ENCODE measurements at regions not wholly inside any gene's neighbourhood (a gene's known extent, or its start where the extent isn't known, plus 50 kb on each side); places are given as distances from the start of the nearest gene placed in this dataset.

DNA sequence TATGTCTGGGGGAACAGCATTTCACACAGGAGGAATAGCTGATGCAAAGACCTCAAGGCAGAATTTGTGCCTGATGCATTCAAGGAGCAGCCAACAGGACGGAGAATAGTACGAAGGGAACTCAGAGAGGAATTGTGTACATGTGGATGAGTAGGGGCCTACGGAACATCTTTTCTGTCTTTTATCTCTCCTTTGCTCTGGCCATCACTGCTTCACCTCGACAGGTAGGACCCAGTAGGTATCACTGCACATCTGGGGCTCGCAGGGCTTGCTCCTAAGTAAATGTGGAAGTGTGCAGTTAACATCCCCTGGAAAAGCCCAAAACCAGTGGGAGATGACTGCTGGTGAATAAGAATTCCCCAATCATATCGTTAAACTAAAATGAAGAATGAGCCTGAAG, 56.4 kb upstream of the POU1F1 start:
- Histone ChIP-seq H3K9me3 (ENCODE audit: control insufficient read depth, insufficient read depth, low read depth, low read length) (no peaks in the 10 kb centered on the region), H3K4me3 (ENCODE audit: low read depth, low read length) (no peak overlapping the region), H3K27ac (ENCODE audit: extremely low read depth, low read depth, low read length) (no peak overlapping the region), H3K36me3 (ENCODE audit: control insufficient read depth in 2 of 2, insufficient read depth in 1 of 2, low read length in 2 of 2) (no peaks in the 10 kb centered on the region), H3K4me1 (ENCODE audit: control insufficient read depth, insufficient read depth, low read length) (no peaks in the 10 kb centered on the region)
- ChIA-PET CTCF (interaction anchor here (0.5 to 0.6 kb wide), 2 partner anchors 17 to 18 kb away, joined by 3 to 5 read pairs; no protein-coding TSS in a partner anchor), POLR2A (no interaction called here)
- no peak for TF ChIP-seq ZNF660 (tag by site-specific recombination; IDR thresholded peaks at IDR 0.05)
- no peak for TF ChIP-seq ZNF600 (tag by site-specific recombination; IDR thresholded peaks at IDR 0.05)
- TF ChIP-seq, protein P1, sequence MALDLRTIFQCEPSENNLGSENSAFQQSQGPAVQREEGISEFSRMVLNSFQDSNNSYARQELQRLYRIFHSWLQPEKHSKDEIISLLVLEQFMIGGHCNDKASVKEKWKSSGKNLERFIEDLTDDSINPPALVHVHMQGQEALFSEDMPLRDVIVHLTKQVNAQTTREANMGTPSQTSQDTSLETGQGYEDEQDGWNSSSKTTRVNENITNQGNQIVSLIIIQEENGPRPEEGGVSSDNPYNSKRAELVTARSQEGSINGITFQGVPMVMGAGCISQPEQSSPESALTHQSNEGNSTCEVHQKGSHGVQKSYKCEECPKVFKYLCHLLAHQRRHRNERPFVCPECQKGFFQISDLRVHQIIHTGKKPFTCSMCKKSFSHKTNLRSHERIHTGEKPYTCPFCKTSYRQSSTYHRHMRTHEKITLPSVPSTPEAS (tag by site-specific recombination; IDR thresholded peaks at IDR 0.05): no peak
- no peak for TF ChIP-seq WT1 (tag by site-specific recombination; IDR thresholded peaks at IDR 0.05)
- TF ChIP-seq ZNF169 (tag by site-specific recombination; IDR thresholded peaks at IDR 0.05): no peak

DNA sequence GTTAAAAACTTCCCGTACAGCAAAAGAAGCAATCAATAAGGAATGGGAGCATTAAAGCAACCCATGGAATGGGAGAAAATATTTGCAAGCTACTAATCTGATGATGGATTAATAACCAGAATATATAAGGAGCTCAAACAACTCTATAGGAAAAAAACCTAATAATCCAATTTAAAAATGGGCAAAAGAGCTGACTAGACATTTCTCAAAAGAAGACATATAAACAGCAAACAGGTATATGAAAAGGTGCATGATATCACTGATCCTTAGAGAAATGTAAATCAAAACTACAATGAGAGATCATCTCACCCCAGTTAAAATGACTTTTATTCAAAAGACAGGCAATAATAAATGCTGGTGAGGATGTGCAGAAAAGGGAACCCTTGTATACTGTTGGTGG, 52.7 kb upstream of the POU1F1 start:
- POLR2A ChIA-PET: no interaction called here
- no peak for TF ChIP-seq ZFP41 (tag by site-specific recombination; IDR thresholded peaks at IDR 0.05; ENCODE audit: borderline replicate concordance)
- TF ChIP-seq, protein P2, sequence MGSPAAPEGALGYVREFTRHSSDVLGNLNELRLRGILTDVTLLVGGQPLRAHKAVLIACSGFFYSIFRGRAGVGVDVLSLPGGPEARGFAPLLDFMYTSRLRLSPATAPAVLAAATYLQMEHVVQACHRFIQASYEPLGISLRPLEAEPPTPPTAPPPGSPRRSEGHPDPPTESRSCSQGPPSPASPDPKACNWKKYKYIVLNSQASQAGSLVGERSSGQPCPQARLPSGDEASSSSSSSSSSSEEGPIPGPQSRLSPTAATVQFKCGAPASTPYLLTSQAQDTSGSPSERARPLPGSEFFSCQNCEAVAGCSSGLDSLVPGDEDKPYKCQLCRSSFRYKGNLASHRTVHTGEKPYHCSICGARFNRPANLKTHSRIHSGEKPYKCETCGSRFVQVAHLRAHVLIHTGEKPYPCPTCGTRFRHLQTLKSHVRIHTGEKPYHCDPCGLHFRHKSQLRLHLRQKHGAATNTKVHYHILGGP (tag by site-specific recombination; IDR thresholded peaks at IDR 0.05): no peak
- no peak for TF ChIP-seq ZIC2 (tag by site-specific recombination; IDR thresholded peaks at IDR 0.05)
- TF ChIP-seq ZSCAN30 (tag by site-specific recombination; IDR thresholded peaks at IDR 0.05): no peak
- TF ChIP-seq ZNF658 (tag by site-specific recombination; IDR thresholded peaks at IDR 0.05): no peak
- TF ChIP-seq ZNF776 (tag by site-specific recombination; IDR thresholded peaks at IDR 0.05; ENCODE audit: borderline replicate concordance): no peak
- no peak for TF ChIP-seq ZNF660 (tag by site-specific recombination; IDR thresholded peaks at IDR 0.05)
- TF ChIP-seq ZNF404 (tag by site-specific recombination; IDR thresholded peaks at IDR 0.05): no peak
- no peak for TF ChIP-seq KLF7 (tag by site-specific recombination; IDR thresholded peaks at IDR 0.05; ENCODE audit: borderline replicate concordance)
- TF ChIP-seq ZNF621 (tag by site-specific recombination; IDR thresholded peaks at IDR 0.05): no peak
- TF ChIP-seq, protein P3, sequence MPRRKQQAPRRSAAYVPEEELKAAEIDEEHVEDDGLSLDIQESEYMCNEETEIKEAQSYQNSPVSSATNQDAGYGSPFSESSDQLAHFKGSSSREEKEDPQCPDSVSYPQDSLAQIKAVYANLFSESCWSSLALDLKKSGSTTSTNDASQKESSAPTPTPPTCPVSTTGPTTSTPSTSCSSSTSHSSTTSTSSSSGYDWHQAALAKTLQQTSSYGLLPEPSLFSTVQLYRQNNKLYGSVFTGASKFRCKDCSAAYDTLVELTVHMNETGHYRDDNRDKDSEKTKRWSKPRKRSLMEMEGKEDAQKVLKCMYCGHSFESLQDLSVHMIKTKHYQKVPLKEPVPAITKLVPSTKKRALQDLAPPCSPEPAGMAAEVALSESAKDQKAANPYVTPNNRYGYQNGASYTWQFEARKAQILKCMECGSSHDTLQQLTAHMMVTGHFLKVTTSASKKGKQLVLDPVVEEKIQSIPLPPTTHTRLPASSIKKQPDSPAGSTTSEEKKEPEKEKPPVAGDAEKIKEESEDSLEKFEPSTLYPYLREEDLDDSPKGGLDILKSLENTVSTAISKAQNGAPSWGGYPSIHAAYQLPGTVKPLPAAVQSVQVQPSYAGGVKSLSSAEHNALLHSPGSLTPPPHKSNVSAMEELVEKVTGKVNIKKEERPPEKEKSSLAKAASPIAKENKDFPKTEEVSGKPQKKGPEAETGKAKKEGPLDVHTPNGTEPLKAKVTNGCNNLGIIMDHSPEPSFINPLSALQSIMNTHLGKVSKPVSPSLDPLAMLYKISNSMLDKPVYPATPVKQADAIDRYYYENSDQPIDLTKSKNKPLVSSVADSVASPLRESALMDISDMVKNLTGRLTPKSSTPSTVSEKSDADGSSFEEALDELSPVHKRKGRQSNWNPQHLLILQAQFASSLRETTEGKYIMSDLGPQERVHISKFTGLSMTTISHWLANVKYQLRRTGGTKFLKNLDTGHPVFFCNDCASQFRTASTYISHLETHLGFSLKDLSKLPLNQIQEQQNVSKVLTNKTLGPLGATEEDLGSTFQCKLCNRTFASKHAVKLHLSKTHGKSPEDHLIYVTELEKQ (tag by site-specific recombination; IDR thresholded peaks at IDR 0.05; ENCODE audit: borderline replicate concordance): no peak
- no peak for TF ChIP-seq ZNF266 (tag by site-specific recombination; IDR thresholded peaks at IDR 0.05; ENCODE audit: low read depth)
- no peak for TF ChIP-seq ZNF214 (tag by site-specific recombination; IDR thresholded peaks at IDR 0.05; ENCODE audit: borderline replicate concordance)
- TF ChIP-seq ZNF175 (tag by site-specific recombination; IDR thresholded peaks at IDR 0.05): no peak
- TF ChIP-seq, protein P4, sequence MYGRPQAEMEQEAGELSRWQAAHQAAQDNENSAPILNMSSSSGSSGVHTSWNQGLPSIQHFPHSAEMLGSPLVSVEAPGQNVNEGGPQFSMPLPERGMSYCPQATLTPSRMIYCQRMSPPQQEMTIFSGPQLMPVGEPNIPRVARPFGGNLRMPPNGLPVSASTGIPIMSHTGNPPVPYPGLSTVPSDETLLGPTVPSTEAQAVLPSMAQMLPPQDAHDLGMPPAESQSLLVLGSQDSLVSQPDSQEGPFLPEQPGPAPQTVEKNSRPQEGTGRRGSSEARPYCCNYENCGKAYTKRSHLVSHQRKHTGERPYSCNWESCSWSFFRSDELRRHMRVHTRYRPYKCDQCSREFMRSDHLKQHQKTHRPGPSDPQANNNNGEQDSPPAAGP (tag by site-specific recombination; IDR thresholded peaks at IDR 0.05): no peak
- TF ChIP-seq ZNF146 (tag by site-specific recombination; IDR thresholded peaks at IDR 0.05): no peak
- Histone ChIP-seq H3K4me3 (ENCODE audit: low read depth, low read length) (no peak overlapping the region), H3K27ac (ENCODE audit: extremely low read depth, low read depth, low read length) (no peak overlapping the region), H3K4me1 (ENCODE audit: control insufficient read depth, insufficient read depth, low read length) (no peaks in the 10 kb centered on the region), H3K9me3 (ENCODE audit: control insufficient read depth, insufficient read depth, low read depth, low read length) (no peaks in the 10 kb centered on the region), H3K36me3 (ENCODE audit: control insufficient read depth in 2 of 2, insufficient read depth in 1 of 2, low read length in 2 of 2) (no peaks in the 10 kb centered on the region)
- CTCF ChIA-PET: no interaction called here

Measured in HEK293 (cell line).